ENCODE measurements at regions not wholly inside any gene's neighbourhood (a gene's known extent, or its start where the extent isn't known, plus 50 kb on each side); places are given as distances from the start of the nearest gene placed in this dataset.

- TF ChIP-seq EZH2 (IDR thresholded peaks at IDR 0.05; ENCODE audit: insufficient read depth, poor library complexity, severe bottlenecking) (no peak), EZH2phosphoT487 (IDR thresholded peaks at IDR 0.05; ENCODE audit: insufficient read depth, low read depth) (no peak)
These were observed 246.8 kb upstream of the PRDM9 start for GRCh38 chr5:23260621-23261020.
